ENCODE measurements at regions not wholly inside any gene's neighbourhood (a gene's known extent, or its start where the extent isn't known, plus 50 kb on each side); places are given as distances from the start of the nearest gene placed in this dataset.

DNA sequence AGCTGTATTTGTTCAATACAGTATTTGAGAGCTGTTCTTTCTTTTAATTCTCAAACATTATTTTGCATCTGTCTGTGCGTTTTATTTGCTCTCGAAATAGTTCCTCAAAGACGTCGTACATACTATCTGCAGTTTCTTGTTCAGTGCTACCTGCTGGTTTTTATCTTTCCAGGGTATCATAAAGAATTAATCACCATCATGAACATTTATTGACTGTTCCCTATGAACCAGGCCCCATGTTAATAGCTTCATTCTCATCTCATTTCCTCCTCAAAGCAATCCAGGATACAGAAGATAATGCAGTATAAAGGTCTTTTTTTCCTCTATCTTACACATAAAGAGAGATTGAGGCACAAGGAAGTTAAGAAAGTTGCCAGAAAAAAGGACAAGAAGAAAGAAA lies 211.8 kb downstream of the DACT1 start:
- TF ChIP-seq, protein P1, sequence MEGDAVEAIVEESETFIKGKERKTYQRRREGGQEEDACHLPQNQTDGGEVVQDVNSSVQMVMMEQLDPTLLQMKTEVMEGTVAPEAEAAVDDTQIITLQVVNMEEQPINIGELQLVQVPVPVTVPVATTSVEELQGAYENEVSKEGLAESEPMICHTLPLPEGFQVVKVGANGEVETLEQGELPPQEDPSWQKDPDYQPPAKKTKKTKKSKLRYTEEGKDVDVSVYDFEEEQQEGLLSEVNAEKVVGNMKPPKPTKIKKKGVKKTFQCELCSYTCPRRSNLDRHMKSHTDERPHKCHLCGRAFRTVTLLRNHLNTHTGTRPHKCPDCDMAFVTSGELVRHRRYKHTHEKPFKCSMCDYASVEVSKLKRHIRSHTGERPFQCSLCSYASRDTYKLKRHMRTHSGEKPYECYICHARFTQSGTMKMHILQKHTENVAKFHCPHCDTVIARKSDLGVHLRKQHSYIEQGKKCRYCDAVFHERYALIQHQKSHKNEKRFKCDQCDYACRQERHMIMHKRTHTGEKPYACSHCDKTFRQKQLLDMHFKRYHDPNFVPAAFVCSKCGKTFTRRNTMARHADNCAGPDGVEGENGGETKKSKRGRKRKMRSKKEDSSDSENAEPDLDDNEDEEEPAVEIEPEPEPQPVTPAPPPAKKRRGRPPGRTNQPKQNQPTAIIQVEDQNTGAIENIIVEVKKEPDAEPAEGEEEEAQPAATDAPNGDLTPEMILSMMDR (IDR thresholded peaks at IDR 0.05; ENCODE audit: borderline replicate concordance, insufficient read depth, low read depth, low read length): no peak
- H3K4me3 ChIP-seq (ENCODE audit: low read depth, low read length): no peak overlapping the region

DNA sequence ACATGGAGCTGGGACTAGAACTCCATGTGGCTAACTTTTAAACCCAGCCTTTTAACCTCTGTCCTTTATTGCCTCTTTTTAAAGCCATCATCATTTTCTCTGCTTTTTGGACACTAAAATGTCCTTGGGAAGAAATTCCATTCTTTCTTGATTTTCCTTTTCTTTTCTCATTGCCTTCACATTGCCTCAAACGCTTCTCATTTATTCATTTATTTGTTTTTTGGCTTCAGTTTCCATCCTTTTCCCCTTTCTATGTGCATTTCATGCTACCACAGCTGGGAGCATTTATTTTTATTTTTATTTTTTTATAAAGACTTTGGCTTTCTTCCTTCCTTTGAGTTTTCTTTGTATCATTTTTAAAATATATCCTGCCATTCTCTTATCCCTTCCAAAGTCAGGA lies 212.2 kb downstream of the DACT1 start:
- TF ChIP-seq, protein P1 (IDR thresholded peaks at IDR 0.05; ENCODE audit: borderline replicate concordance, insufficient read depth, low read depth, low read length): no peak
- no peak overlapping the region for H3K4me3 ChIP-seq (ENCODE audit: low read depth, low read length)

DNA sequence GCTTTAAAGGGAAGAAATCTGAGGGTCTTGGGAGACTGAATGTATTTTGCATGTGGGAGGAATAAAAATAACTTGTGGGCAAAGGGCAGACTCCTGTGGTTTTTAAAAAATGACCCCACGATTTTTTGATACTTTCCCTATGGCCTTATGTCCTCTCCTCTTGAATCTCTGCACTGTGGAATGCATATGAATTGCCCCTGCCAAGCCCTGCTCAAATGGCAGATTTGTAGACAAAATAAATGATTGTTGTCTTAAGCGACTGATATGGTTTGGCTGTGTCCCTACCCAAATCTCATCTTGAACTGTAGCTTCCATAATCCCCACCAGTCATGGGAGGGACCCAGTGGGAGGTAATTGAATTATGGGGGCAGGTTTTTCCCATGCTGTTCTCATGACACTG lies 223.8 kb downstream of the DACT1 start:
- no peak overlapping the region for H3K4me3 ChIP-seq (ENCODE audit: low read depth, low read length)
- TF ChIP-seq, protein P1 (IDR thresholded peaks at IDR 0.05; ENCODE audit: borderline replicate concordance, insufficient read depth, low read depth, low read length): no peak

DNA sequence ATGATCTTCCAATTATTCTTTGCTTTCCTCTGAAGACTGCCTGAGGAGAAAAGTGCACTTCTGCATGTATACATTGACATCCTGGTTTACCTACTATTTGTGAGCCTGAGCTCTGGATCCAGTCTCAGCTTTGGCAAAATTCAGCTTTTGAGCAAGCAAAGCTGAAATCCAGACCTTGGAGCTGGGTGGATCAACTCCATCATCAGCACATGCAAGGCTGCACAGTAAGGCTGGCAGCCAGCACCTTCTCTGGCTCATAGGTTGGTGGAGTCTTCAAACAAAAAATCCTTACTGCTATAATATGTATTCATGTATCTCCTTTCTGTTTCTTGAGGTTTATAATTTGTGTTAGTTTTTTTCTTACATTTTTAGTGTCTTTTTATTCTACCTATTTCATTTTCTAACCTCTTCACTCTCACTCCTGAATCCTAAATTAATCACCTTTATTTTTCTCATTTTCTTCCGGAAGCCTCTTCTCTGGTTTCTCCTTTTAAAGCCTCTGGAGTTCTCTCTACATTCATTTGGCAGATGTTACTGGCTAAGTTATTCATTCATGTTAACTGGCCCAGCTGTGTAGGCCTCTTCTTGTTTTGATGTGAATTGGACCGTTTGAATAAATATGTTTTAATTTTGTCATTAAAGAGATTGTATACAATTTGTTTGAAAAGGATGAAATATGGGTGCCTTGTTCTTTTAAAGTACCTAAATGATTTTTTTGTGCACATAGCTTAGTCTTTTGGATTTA lies 224.8 kb downstream of the DACT1 start:
- H3K4me3 ChIP-seq (ENCODE audit: low read depth, low read length): no peak overlapping the region
- TF ChIP-seq, protein P1 (IDR thresholded peaks at IDR 0.05; ENCODE audit: borderline replicate concordance, insufficient read depth, low read depth, low read length): no peak

DNA sequence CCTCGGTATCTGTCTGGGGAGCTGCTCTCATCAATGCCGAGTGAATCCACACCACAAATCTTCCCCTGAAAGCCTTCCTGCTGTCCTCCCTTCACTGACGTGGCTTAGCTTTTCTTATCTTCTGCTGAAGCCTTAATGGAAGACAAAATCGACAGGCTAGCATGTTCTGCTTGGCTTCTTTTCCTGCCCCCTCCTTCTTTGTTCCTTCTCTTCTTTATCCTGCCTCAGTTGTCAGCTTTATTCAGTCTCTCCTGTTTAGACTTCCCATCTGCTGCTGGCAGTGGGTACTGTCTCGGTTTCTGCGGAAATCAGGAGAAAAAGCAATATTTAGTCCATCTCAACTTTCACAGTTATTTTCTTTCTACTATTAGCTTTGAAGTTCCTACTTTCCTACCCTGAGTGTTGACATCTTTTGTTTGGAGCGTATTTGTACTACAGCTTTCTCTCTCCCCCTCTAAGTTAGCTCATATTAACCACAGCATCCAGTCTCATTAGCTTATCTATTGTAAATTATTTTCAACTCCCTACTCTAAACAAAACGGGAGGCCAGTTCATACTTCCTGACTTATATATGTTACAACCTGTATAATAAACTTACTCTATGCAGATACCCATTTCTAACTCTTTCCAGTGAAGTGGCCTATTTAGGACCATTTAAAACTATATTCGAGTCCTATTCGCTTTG lies 226.0 kb downstream of the DACT1 start:
- TF ChIP-seq, protein P1 (IDR thresholded peaks at IDR 0.05; ENCODE audit: borderline replicate concordance, insufficient read depth, low read depth, low read length): no peak
- H3K4me3 ChIP-seq (ENCODE audit: low read depth, low read length): no peak overlapping the region

DNA sequence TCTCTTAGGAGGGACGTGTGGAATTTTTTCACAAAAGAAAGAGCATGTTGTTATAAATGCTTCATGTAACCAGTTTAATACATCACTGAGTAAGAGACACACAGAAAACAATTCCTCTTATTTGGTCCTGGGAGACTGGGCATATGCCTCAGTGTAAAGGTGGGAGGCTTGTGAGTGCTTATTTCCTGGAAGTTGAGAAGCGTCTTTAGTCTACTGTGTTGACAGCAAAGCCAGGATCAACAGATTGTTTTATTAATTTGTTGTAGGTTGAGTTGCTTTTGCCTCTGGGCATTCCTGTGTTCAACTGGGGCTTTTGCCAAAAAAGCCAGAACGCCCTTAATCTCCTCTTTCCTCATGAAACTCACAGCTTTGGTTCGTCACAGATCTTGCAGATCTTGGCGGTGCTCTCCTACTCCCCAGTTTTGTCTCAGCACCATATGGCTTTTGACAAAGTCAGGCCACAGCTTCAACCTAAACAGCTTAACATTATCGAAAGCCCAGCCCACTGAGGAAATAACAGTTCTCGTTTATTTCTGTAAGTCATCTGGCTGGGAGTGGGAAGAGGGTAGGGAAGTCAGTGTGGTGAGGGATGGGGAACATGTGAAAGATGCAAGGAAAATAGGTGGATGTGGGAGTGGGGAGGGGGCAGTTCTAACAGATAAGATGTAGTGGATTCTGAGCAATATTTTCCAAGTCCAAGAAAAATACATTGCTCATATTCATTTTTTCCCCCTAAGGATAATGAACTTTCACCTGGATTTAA lies 227.2 kb downstream of the DACT1 start:
- H3K4me3 ChIP-seq (ENCODE audit: low read depth, low read length): no peak overlapping the region
- TF ChIP-seq, protein P1 (IDR thresholded peaks at IDR 0.05; ENCODE audit: borderline replicate concordance, insufficient read depth, low read depth, low read length): no peak

All from GM12875 (cell line).